Thyroid gland (tissue), 4 donors: ENCODE measurements at regions not wholly inside any gene's neighbourhood (a gene's known extent, or its start where the extent isn't known, plus 50 kb on each side); places are given as distances from the start of the nearest gene placed in this dataset.

Experiments
- DNase-seq, 2 donors: peaks; one replicate each; pipeline ENCODE4 v3.0.0-alpha.2; 2019
- H3K27ac ChIP-seq, 3 donors: fragments of 200-600 bp; sonication (generic); 1 replicate in 2 of 3; 2 replicates in 1 of 3; pipeline ENCODE4 v1.5.1; 2016 to 2019; ENCODE audit warnings: mild to moderate bottlenecking in 1 of 3, moderate library complexity in 1 of 3
- H3K27me3 ChIP-seq: fragments of 200-600 bp; sonication (generic); one replicate; pipeline ENCODE4 v1.5.1; 2019
- H3K36me3 ChIP-seq, 2 donors: fragments of 200-600 bp; sonication (generic); one replicate each; pipeline ENCODE4 v1.5.1; 2016 to 2019
- H3K4me1 ChIP-seq, 2 donors: fragments of 200-600 bp; sonication (generic); one replicate each; pipeline ENCODE4 v1.5.1; 2017 to 2019
- H3K4me3 ChIP-seq, 3 donors: fragments of 200-600 bp; sonication (generic); replicated peaks in 1 of 3; 1 replicate in 2 of 3; 2 replicates in 1 of 3; pipeline ENCODE4 v1.5.1; 2016; ENCODE audit warnings: mild to moderate bottlenecking in 1 of 3
- H3K9me3 ChIP-seq: fragments of 200-600 bp; sonication (generic); one replicate; pipeline ENCODE4 v1.5.1; 2017
- POLR2A ChIP-seq, 2 donors: fragments of 450-650 bp; IDR thresholded peaks; one replicate each; pipeline ENCODE4 v1.6.1; 2017; ENCODE audit warnings: antibody characterized with exemption in 2 of 2, mild to moderate bottlenecking in 2 of 2, moderate library complexity in 1 of 2
- WGBS, 2 donors: methylation state at CpG; one replicate each; pipeline ENCODE4 v1.1.5; 2017; 5-methylcytosine and 5-hydroxymethylcytosine counted together
- intact Hi-C: fragments of 100-400 bp; cut with DNase I; formaldehyde crosslinking; loops from one replicate; pipeline ENCODE4 v1.15.1; 2023
- TF ChIP-seq, protein P1 (sequence below), 6 experiments: fragments of 200-600 bp in 3 of 6; fragments of 450-650 bp in 3 of 6; sonication (generic) in 3 of 6; IDR thresholded peaks; one replicate each; pipeline ENCODE4 v1.5.1; 2016 to 2019; ENCODE audit warnings: antibody characterized with exemption in 6 of 6, mild to moderate bottlenecking in 2 of 6, inconsistent platforms in 1 of 6, moderate library complexity in 1 of 6

GRCh38 chr9:81125446-81126092 is 563.8 kb downstream of the TLE1 start:
- DNase-seq, result no peak
- no peaks in the 10 kb centered on the region for H3K36me3 ChIP-seq
- no peaks in the 10 kb centered on the region for H3K9me3 ChIP-seq
- peaks cover 0 to 5% of the 10 kb centered on the region in 2 donors for H3K4me1 ChIP-seq
- no peaks in the 10 kb centered on the region for H3K27me3 ChIP-seq
- WGBS, 2 donors, result 83 to 86% methylated on average over 3 of the region's 3 CpGs
- intact Hi-C loops, result no loop called here
- TF ChIP-seq POLR2A (IDR thresholded peaks at IDR 0.05), result no peak
- TF ChIP-seq, protein P1, sequence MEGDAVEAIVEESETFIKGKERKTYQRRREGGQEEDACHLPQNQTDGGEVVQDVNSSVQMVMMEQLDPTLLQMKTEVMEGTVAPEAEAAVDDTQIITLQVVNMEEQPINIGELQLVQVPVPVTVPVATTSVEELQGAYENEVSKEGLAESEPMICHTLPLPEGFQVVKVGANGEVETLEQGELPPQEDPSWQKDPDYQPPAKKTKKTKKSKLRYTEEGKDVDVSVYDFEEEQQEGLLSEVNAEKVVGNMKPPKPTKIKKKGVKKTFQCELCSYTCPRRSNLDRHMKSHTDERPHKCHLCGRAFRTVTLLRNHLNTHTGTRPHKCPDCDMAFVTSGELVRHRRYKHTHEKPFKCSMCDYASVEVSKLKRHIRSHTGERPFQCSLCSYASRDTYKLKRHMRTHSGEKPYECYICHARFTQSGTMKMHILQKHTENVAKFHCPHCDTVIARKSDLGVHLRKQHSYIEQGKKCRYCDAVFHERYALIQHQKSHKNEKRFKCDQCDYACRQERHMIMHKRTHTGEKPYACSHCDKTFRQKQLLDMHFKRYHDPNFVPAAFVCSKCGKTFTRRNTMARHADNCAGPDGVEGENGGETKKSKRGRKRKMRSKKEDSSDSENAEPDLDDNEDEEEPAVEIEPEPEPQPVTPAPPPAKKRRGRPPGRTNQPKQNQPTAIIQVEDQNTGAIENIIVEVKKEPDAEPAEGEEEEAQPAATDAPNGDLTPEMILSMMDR (IDR thresholded peaks at IDR 0.05), result no peak
- H3K4me3 ChIP-seq, result no peak overlapping the region
- no peak overlapping the region for H3K27ac ChIP-seq

- intact Hi-C loops, result no loop called here
- no peak for DNase-seq
- Histone ChIP-seq H3K4me1 (peaks cover 0 to 5% of the 10 kb centered on the region in 2 donors), H3K9me3 (no peaks in the 10 kb centered on the region), H3K27ac (no peak overlapping the region), H3K36me3 (no peaks in the 10 kb centered on the region), H3K27me3 (no peaks in the 10 kb centered on the region), H3K4me3 (no peak overlapping the region)
- TF ChIP-seq, protein P1 (IDR thresholded peaks at IDR 0.05), result no peak
- TF ChIP-seq POLR2A (IDR thresholded peaks at IDR 0.05), result no peak
- WGBS, 2 donors, result 88 to 92% methylated on average over 3 of the region's 3 CpGs
Observed at GRCh38 chr9:81123526-81123925, 565.8 kb downstream of the TLE1 start.

DNA sequence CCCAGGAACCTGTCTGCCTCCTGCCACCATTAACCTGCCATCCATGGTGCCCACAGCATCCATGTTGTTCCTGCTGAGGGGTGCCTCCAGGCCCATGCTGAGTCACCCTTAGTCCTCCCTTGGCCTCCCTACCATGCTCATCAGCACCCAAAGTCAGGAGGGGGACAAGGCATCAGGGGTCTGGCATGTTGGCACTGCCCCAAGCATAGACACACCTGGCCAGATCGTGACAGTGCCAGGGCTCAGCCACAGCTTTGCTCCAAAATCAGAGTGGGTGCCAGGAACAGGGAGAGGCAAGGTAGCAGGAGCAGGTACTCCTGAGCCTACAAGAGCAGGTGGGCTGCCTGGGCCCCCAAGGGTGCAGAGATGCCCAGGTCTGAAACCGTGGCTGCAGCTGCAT is 566.6 kb downstream of the TLE1 start:
- Histone ChIP-seq H3K4me1 (no peaks in the 10 kb centered on the region), H3K9me3 (no peaks in the 10 kb centered on the region), H3K27ac (no peak overlapping the region), H3K4me3 (no peak overlapping the region), H3K27me3 (no peaks in the 10 kb centered on the region), H3K36me3 (no peaks in the 10 kb centered on the region)
- WGBS, 2 donors, result 90% methylated on average over 2 of the region's 2 CpGs; no CpG with 5 or more reads in 1 of the 2 donors
- TF ChIP-seq, protein P1 (IDR thresholded peaks at IDR 0.05), result no peak
- TF ChIP-seq POLR2A (IDR thresholded peaks at IDR 0.05), result no peak
- no peak for DNase-seq
- intact Hi-C loops, result no loop called here

DNA sequence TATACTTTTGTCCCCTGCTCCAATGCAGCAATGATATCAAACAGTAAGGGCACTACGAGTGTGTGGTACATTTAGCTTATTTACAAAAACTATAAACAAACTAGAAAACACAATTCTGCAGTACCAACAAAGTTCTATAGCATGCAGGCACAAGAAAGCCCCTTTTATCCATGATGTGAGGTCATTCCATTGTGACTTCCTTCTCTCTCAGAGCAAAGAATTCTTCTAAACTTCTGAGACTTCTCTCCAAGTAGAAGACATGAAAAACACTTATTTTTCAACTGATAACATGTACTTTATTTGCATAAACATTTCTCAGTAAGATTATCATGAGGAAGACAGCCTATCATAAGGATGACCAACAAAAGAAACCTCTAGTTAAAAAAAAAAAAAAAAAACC is 569.8 kb downstream of the TLE1 start:
- intact Hi-C loops, result no loop called here
- H3K4me3 ChIP-seq, result no peak overlapping the region
- TF ChIP-seq, protein P1 (IDR thresholded peaks at IDR 0.05), result no peak
- TF ChIP-seq POLR2A (IDR thresholded peaks at IDR 0.05), result no peak

DNA sequence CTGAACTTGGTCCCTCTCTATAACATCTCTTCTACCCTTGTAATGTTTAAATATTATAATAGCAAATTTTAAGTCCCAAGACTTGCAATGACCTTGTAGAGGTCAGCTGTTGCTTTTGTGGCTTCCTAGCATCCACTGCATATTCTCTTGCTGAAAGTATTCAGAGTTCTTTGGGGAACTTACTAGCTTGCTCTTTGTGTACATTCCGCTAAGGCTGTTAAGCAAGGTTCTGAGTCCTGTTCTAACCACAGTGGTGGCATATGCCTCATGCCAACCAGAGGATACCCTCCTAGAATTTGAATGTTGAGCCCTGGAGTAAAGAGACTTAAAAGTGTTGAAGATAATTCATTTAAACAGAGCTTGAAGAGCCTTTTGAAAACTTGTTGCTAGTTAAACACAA is 570.9 kb downstream of the TLE1 start:
- WGBS, 2 donors, result 91 to 100% methylated on average over 1 of the region's 1 CpG
- no peak for DNase-seq
- no peaks in the 10 kb centered on the region for H3K9me3 ChIP-seq
- intact Hi-C loops, result no loop called here
- no peaks in the 10 kb centered on the region for H3K36me3 ChIP-seq
- H3K27me3 ChIP-seq, result no peaks in the 10 kb centered on the region
- H3K4me3 ChIP-seq, result no peak overlapping the region
- H3K4me1 ChIP-seq, result no peaks in the 10 kb centered on the region
- H3K27ac ChIP-seq, result no peak overlapping the region
- TF ChIP-seq, protein P1 (IDR thresholded peaks at IDR 0.05), result no peak
- no peak for TF ChIP-seq POLR2A (IDR thresholded peaks at IDR 0.05)

More for the DNA sequence above, 569.8 kb downstream of the TLE1 start:
- no peaks in the 10 kb centered on the region for H3K27me3 ChIP-seq
- H3K36me3 ChIP-seq, result no peaks in the 10 kb centered on the region
- H3K4me1 ChIP-seq, result no peaks in the 10 kb centered on the region
- DNase-seq, result no peak
- no peaks in the 10 kb centered on the region for H3K9me3 ChIP-seq
- 94 to 98% methylated on average over 1 of the region's 1 CpG for WGBS, 2 donors
- no peak overlapping the region for H3K27ac ChIP-seq
